PC-9 (cell line): ENCODE measurements at regions not wholly inside any gene's neighbourhood (a gene's known extent, or its start where the extent isn't known, plus 50 kb on each side); places are given as distances from the start of the nearest gene placed in this dataset.

Source experiments
- CTCF ChIP-seq: fragments of 200-600 bp; sonication (generic); conservative IDR thresholded peaks from 2 replicates; pipeline ENCODE4 v1.6.1; 2017; ENCODE audit warnings: mixed run types, antibody characterized with exemption, mild to moderate bottlenecking, moderate library complexity
- EZH2 ChIP-seq: fragments of 200-600 bp; sonication (generic); IDR thresholded peaks from 2 replicates; pipeline ENCODE4 v1.8.0; 2017; ENCODE audit warnings: antibody characterized with exemption, low read depth

DNA sequence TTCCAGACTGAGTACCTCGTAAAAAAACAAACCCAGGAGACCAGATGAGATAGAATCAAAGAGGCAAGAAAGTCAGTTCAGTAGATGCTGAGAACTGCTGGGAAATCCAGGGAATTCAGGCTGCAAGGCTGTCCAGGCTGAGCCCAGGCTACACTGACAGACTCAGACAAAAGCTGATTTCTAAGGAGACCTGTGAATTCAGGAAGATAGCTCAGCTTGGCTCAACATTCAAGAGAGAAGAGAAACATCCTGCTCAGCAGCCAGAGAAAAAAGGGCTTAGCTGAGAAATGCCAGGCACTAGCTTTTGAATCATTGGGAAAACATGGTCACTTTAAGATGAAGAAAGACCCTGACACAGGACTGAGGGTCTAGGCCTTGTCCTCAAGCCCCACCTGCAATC, 118.2 kb upstream of the SLC44A1 start:
- no peak for TF ChIP-seq CTCF
- no peak for TF ChIP-seq EZH2
